NCI-H2227 treated with DMSO at 0.1 percent for 48 hours (cell line): ENCODE measurements at regions not wholly inside any gene's neighbourhood (a gene's known extent, or its start where the extent isn't known, plus 50 kb on each side); places are given as distances from the start of the nearest gene placed in this dataset.

ENCODE experiments used
- DNase-seq: peaks from one replicate; lab custom pipeline; 2025; lab: John Stamatoyannopoulos, UW

GRCh38 chr2:204274429-204274828 is 270.8 kb upstream of the PARD3B start:
- DNase-seq = no peak

GRCh38 chr2:204274991-204275390 is 270.3 kb upstream of the PARD3B start:
- no peak for DNase-seq

- no peak for DNase-seq
Measured at GRCh38 chr2:204277226-204277625, 268.0 kb upstream of the PARD3B start.

- DNase-seq = no peak
Measured at GRCh38 chr2:204278454-204278853, 266.8 kb upstream of the PARD3B start.

- DNase-seq = no peak
Measured at GRCh38 chr2:204279819-204280218, 265.5 kb upstream of the PARD3B start.

- no peak for DNase-seq
Measured at GRCh38 chr2:204280262-204280668, 265.0 kb upstream of the PARD3B start.

GRCh38 chr2:204282081-204282480 is 263.2 kb upstream of the PARD3B start:
- DNase-seq = no peak

- DNase-seq = peak; percentile 87
Measured at GRCh38 chr2:204282525-204282924, 262.8 kb upstream of the PARD3B start.

GRCh38 chr2:204289066-204289465 is 256.2 kb upstream of the PARD3B start:
- no peak for DNase-seq

GRCh38 chr2:204292439-204292838 is 252.8 kb upstream of the PARD3B start:
- no peak for DNase-seq

- peak; percentile 66 for DNase-seq
Measured at GRCh38 chr2:204293884-204294747, 251.2 kb upstream of the PARD3B start.

GRCh38 chr2:204298404-204298803 is 246.9 kb upstream of the PARD3B start:
- no peak for DNase-seq

- no peak for DNase-seq
Measured at GRCh38 chr2:204299766-204300165, 245.5 kb upstream of the PARD3B start.

GRCh38 chr2:204306667-204307066 is 238.6 kb upstream of the PARD3B start:
- DNase-seq = no peak

- no peak for DNase-seq
Measured at GRCh38 chr2:204312105-204312504, 233.2 kb upstream of the PARD3B start.

GRCh38 chr2:204313256-204313655 is 232.0 kb upstream of the PARD3B start:
- DNase-seq = no peak

GRCh38 chr2:204315236-204315662 is 230.0 kb upstream of the PARD3B start:
- DNase-seq = no peak

GRCh38 chr2:204317640-204318039 is 227.6 kb upstream of the PARD3B start:
- no peak for DNase-seq

GRCh38 chr2:204321027-204321800 is 224.1 kb upstream of the PARD3B start:
- DNase-seq = no peak

GRCh38 chr2:204321910-204322751 is 223.1 kb upstream of the PARD3B start:
- DNase-seq = no peak

- DNase-seq = peak; percentile 96
Measured at GRCh38 chr2:204325468-204325867, 219.8 kb upstream of the PARD3B start.

- DNase-seq = no peak
Measured at GRCh38 chr2:204328373-204328772, 216.9 kb upstream of the PARD3B start.
